ENCODE measurements at regions not wholly inside any gene's neighbourhood (a gene's known extent, or its start where the extent isn't known, plus 50 kb on each side); places are given as distances from the start of the nearest gene placed in this dataset.

DNA sequence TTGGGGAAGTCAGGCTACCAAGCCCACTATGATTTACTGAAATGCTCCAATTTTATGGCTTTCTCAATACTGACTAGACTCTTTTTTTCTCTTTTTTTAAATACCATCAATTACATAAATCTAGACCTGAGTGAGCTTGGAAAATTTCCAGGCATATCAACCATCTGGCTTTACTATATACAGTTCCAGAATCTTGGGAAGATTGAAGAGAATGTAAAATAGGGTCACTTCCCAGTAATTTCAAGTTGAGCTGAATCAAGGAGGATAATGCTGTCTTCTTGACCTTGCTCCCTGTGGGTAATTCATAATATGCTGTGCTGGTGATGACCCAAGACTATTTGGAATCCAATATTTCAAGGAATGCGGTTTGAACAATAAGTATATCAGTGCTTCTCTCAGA is 108.1 kb downstream of the MAP3K21 start:
- no peak overlapping the region for H3K4me3 Mint-ChIP-seq
- peaks cover 41% of the 10 kb centered on the region for H3K27me3 Mint-ChIP-seq
- H3K9me3 Mint-ChIP-seq: peaks cover 1% of the 10 kb centered on the region
- no peak overlapping the region for H3K27ac Mint-ChIP-seq
- H3K4me1 Mint-ChIP-seq: no peaks in the 10 kb centered on the region
- H3K36me3 Mint-ChIP-seq: no peaks in the 10 kb centered on the region
- no peak for DNase-seq

DNA sequence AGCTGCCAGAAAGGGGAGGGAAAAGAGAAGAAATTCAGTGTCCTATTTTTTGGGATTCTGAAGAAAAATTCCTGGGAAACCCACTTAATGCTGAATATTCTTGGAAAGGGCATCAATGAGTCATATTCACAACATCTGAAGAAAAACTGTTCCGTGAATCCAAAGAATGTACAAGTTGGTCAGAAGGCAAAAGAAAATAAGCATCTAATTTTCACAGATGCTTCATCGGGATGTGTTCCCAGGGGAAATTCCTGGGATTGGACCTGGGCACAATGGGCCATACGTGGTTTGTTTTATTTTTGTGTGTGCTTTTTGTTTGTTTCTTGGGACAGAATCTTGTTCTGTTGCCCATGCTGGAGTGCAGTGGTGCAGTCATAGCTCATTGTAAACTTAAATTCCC is 112.2 kb downstream of the MAP3K21 start:
- DNase-seq: no peak
- H3K9me3 Mint-ChIP-seq: no peaks in the 10 kb centered on the region
- H3K4me3 Mint-ChIP-seq: no peak overlapping the region
- H3K4me1 Mint-ChIP-seq: no peaks in the 10 kb centered on the region
- H3K27me3 Mint-ChIP-seq: peaks cover 28% of the 10 kb centered on the region
- H3K27ac Mint-ChIP-seq: no peak overlapping the region
- H3K36me3 Mint-ChIP-seq: no peaks in the 10 kb centered on the region

DNA sequence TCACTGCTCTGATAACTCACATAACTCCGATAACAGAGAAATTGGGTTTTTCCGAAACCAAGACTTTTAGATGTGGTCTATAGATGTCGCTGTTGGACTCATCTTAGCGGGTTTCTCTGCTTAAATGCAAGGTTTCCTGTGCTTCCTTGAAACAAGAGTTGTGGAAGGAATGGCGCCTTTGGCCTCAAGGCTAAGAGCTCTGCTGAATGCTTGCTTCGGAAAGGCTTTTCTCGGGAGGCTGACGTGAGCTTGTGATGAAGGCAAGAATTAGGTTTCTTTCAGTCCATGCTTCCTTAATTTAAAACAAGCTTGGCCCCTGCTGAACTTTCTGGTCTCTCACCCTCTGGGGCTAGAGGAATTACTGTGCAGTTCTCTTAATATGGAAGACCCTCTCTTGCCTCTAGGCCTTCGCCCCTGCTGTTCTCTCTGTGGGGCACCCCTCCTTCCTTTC is 113.5 kb downstream of the MAP3K21 start:
- H3K4me1 Mint-ChIP-seq: no peaks in the 10 kb centered on the region
- no peak overlapping the region for H3K27ac Mint-ChIP-seq
- DNase-seq: no peak
- H3K36me3 Mint-ChIP-seq: no peaks in the 10 kb centered on the region
- no peak overlapping the region for H3K4me3 Mint-ChIP-seq
- no peaks in the 10 kb centered on the region for H3K9me3 Mint-ChIP-seq
- peaks cover 20% of the 10 kb centered on the region for H3K27me3 Mint-ChIP-seq

DNA sequence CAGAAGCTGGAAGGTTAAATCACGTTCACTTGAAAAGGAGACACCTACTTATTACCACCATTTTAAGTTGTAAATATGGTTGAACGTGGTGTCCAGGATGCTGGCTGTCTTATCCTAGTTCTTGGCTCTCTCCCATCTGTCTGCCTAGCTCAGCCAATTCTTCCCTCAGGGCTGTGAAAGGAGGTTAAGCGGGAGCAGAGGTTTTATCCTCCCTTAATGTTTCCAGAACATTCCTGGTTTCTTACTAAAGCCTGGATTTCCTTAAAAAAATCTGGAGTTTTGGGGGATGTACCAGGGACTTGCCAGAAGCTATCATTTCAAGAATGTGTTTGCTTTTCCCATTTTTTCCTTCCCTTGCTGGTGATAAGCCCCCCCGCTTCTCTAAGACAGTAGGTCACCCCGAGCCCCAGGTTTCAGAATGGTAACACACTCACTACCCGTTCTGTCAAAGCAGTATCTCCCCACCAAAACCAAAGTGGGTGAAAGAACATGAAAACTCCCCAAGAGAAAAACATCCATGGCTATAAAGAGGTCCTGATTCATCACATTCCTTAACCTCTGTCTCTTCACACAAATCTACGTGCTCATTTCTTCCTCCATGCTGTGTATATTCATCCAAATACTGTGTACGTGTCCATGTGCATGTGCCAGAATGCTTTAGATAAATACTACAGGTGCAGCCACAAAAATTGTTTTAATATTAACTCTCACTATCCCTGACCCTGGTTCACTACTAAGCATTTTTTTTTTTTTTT is 114.7 kb downstream of the MAP3K21 start:
- H3K36me3 Mint-ChIP-seq: no peaks in the 10 kb centered on the region
- H3K27ac Mint-ChIP-seq: no peak overlapping the region
- H3K27me3 Mint-ChIP-seq: peaks cover 11% of the 10 kb centered on the region
- no peak overlapping the region for H3K4me3 Mint-ChIP-seq
- no peaks in the 10 kb centered on the region for H3K4me1 Mint-ChIP-seq
- peaks cover 1% of the 10 kb centered on the region for H3K9me3 Mint-ChIP-seq
- no peak for DNase-seq

DNA sequence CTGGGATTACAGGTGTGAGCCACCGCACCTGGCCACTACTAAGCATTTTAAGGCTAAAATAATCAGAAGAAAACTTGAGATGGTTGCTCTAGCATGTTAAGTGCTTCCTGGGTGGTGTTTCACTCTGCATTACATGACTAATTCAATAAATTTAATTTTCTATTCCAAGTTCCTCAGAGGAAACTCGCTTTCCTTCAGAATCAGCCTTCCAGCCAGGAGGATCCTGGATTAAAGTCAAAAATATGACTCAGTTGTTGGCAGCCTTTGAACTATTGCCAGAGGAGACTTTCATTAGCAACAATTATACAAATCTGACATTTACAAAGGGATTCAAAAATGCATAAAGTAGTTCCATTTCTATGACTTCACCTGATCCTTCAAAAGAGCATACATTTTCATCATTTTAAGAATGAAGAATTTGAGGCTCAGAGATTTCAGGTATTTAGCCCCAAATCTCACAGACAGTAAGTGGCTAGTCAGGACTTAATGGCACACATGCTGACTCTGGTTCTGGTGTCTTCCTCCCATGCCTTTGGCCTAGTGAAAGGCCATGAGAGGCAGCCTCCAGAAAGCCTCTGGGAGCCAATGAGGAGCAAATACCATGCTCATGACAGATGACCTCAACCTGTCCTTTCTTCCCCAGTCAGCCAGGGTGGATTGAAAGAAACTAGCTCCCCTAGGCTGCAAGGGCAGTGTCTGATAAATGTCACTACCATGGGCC is 115.7 kb downstream of the MAP3K21 start:
- H3K9me3 Mint-ChIP-seq: peaks cover 1% of the 10 kb centered on the region
- H3K27me3 Mint-ChIP-seq: peaks cover 11% of the 10 kb centered on the region
- no peak for DNase-seq
- H3K4me3 Mint-ChIP-seq: no peak overlapping the region
- H3K27ac Mint-ChIP-seq: no peak overlapping the region
- H3K36me3 Mint-ChIP-seq: no peaks in the 10 kb centered on the region
- H3K4me1 Mint-ChIP-seq: no peaks in the 10 kb centered on the region

DNA sequence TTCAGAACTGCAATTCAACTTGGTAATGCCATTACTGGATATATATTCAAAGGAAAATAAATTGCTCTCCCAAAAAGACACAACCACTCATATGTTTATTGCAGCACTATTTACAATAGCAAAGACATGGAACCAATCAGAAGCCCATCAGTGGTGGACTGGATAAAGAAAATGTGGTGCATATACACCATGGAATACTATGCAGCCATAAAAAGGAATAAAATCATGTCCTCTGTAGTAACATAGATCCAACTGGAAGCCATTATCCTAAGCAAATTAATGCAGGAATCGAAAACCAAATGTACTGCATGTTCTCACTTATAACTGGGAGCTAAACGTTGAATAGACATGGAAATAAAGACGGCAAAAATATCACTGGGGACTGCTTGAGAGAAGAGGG is 117.0 kb downstream of the MAP3K21 start:
- no peak overlapping the region for H3K27ac Mint-ChIP-seq
- H3K4me3 Mint-ChIP-seq: no peak overlapping the region
- no peaks in the 10 kb centered on the region for H3K36me3 Mint-ChIP-seq
- DNase-seq: no peak
- peaks cover 11% of the 10 kb centered on the region for H3K27me3 Mint-ChIP-seq
- peaks cover 1% of the 10 kb centered on the region for H3K9me3 Mint-ChIP-seq
- H3K4me1 Mint-ChIP-seq: no peaks in the 10 kb centered on the region

DNA sequence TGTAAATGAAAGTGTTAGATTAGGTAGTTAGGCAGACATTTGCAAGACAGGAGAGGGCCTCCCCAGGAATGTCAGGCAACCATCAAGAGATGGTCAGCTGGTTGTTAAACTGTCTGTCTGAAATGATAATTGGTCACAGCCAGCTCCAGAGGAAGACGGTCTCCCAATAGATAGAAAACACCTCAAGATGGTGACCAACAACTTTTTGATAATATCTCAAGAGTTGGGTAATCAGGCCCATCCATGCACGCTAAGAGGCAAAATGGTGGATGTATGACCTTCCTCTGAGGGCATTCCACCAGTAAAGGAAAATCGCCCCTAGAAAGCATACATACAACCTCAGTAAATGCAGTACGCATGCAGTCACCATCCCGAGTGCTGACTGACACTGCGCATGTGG is 118.2 kb downstream of the MAP3K21 start:
- H3K27ac Mint-ChIP-seq: no peak overlapping the region
- no peaks in the 10 kb centered on the region for H3K4me1 Mint-ChIP-seq
- no peaks in the 10 kb centered on the region for H3K36me3 Mint-ChIP-seq
- H3K4me3 Mint-ChIP-seq: no peak overlapping the region
- peaks cover 1% of the 10 kb centered on the region for H3K9me3 Mint-ChIP-seq
- DNase-seq: no peak
- H3K27me3 Mint-ChIP-seq: peaks cover 11% of the 10 kb centered on the region

DNA sequence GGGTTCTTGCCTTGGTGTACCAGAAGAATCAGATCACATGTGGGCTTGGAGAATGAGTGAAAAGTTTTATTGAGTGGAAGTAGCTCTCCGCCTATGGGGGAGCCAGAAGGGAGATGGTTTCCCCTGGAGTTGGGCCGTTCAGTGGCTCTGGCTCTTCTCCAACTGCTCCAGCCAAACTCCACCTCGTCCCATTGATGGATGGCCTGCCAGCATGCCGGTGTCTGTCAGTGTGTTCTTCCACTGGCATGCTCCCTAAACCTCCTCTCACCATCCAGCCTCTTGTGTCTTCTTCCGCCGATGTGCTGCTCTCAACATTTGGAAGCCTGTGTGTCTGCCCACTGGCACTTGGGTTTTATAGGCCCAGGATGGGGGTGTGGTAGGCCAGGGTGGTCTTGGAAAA is 119.4 kb downstream of the MAP3K21 start:
- Mint-ChIP-seq H3K27me3 (peaks cover 11% of the 10 kb centered on the region), H3K36me3 (no peaks in the 10 kb centered on the region), H3K9me3 (peaks cover 1% of the 10 kb centered on the region), H3K4me1 (no peaks in the 10 kb centered on the region), H3K27ac (no peak overlapping the region), H3K4me3 (no peak overlapping the region)
- no peak for DNase-seq

DNA sequence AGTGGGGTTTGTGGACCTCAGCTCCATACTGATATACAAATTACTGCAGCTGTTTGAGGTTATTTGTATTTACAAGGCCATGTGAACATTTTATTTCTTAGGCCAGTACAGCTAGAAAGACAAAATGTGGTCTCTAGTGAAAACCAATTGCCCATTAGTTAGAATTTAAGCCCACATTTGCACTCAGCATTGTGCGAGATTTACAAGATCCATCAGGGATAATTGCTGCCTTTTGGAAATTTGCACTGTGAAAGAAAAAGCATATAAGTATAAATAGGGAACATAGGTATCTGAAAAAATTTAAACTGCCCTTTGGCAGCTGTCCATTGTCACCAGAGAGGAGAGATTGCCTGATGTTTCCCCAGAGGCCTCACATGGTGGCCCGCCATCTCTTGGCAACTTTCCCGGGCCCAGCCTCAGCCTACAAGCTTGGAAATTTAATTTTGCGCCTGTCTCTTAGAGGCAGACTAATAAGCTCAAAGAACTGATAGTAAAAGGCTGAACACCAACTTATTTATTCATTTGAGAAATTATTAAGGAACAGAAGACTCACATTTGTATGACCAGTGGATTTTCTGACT is 120.7 kb downstream of the MAP3K21 start:
- no peak overlapping the region for H3K4me3 Mint-ChIP-seq
- no peaks in the 10 kb centered on the region for H3K4me1 Mint-ChIP-seq
- H3K9me3 Mint-ChIP-seq: peaks cover 1% of the 10 kb centered on the region
- no peak overlapping the region for H3K27ac Mint-ChIP-seq
- H3K27me3 Mint-ChIP-seq: peaks cover 7% of the 10 kb centered on the region
- DNase-seq: no peak
- H3K36me3 Mint-ChIP-seq: no peaks in the 10 kb centered on the region

DNA sequence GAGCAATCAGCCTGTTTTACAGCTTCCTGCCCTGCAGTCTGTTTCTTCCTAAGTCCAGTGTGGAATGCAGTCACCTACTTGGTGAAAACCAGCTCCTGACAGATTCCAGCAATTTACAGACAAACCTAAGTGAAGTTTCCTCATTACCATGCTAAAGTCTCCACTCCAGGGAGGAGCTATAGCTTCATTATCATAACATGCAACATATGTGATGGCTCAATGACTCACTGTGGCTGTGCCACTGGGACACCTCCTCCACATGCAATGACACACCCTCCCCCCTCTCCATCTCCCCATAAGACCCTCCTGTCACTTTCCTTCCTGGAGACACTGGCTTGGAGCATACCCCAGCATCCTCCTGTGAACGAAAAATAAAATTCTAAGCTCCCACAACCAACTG is 125.2 kb downstream of the MAP3K21 start:
- Mint-ChIP-seq H3K9me3 (no peaks in the 10 kb centered on the region), H3K4me3 (no peak overlapping the region), H3K27ac (no peak overlapping the region), H3K27me3 (peaks cover 7% of the 10 kb centered on the region), H3K36me3 (no peaks in the 10 kb centered on the region), H3K4me1 (no peaks in the 10 kb centered on the region)
- DNase-seq: no peak

DNA sequence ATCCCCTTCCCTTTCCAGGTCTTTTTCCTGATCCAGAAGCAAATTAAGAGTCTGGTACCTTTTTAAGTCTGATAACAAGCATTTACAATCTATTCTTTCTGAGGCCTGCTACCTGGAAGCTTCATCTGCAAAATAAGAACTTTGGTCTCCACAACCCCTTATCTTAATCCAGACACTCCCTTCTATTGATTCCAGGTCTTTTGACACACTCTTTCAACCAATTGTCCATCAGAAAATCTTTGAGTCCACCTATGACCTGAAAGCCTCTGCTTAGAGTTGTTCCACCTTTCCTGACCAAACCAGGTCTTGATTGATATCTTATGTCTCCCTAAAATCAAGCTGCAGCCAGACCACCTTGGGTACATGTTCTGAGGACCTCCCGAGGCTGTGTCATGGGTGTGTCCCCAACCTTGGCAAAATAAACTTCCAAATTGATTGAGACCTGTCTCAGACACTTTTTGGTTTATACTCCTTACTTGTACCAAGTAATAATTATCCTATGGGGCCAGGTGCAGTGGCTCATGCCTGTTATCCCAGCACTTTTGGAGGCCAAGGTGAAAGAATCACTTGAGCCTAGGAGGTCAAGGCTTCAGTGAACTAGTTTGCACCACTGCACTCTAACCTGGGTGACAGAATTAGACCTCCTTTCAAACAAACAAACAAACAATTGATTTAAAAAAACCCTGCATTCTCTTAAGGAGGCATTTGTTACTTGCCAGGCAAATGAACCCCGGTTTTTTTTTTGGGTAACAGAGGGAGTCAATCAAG is 126.1 kb downstream of the MAP3K21 start:
- H3K4me3 Mint-ChIP-seq: no peak overlapping the region
- H3K36me3 Mint-ChIP-seq: no peaks in the 10 kb centered on the region
- peaks cover 7% of the 10 kb centered on the region for H3K27me3 Mint-ChIP-seq
- no peak for DNase-seq
- no peak overlapping the region for H3K27ac Mint-ChIP-seq
- no peaks in the 10 kb centered on the region for H3K4me1 Mint-ChIP-seq
- H3K9me3 Mint-ChIP-seq: no peaks in the 10 kb centered on the region

DNA sequence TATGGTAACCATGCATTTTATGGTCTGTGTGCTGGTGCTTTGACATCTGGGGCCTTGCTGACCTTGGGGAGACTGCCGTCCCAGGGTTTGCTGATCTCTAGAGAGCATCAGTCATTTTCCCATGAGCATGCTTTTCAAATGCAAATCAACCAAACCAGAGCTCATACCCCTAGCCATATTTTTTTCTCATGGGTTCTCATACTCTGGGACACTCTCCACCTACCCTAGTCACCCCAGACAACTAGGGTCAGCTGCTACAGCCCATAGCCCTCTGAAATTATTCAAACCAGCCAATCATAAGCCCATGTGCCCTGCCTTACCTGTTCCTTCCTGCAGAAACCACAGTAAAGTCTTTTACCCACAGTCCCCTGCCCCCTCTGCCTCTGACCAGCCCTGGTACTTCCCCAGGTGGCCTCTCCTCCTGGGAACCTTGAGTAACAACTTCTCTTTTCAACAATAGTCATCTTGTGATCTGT is 132.0 kb downstream of the MAP3K21 start:
- DNase-seq: no peak
- H3K4me1 Mint-ChIP-seq: no peaks in the 10 kb centered on the region
- no peak overlapping the region for H3K27ac Mint-ChIP-seq
- H3K9me3 Mint-ChIP-seq: no peaks in the 10 kb centered on the region
- no peak overlapping the region for H3K4me3 Mint-ChIP-seq
- H3K27me3 Mint-ChIP-seq: peaks cover 7% of the 10 kb centered on the region
- no peaks in the 10 kb centered on the region for H3K36me3 Mint-ChIP-seq

DNA sequence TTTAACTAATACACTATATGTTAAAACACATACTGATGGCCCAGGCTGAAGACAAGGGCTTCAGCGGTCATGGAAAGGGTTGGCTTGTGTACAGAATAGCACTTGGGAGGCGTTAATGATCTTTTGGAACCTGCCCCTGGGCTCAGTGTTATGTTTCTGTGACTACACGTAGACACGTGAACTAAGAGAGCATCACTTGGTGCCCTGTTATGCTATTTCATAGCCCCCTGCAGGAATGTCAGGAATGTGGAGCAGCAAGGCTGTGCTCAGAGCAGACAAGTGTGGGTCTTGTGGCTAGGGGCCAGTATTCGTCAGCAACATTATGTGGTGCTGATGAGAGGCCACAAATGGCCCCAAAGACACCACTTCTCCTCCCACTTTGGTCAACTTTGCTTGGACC is 132.4 kb downstream of the MAP3K21 start:
- H3K4me3 Mint-ChIP-seq: no peak overlapping the region
- H3K27me3 Mint-ChIP-seq: peaks cover 4% of the 10 kb centered on the region

DNA sequence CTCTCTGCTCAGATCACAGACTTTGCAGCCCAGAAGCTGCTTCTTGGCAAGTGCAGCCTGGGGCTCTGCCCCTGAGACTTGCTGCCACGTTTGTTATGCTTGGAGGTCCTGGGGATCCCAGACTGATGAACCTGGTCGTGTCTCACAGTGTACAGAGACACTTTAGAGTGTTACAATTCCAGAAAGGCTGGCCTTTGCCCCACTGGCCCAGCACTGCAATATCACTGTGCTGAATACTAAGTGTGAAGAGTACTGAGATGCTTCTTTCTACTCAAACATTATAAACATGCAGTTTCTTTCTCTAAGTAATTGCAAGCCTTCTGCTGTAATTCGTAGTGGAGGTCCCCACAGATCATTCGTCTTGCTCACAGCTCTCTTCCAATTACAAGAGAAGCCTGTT is 133.2 kb downstream of the MAP3K21 start:
- Mint-ChIP-seq H3K36me3 (no peaks in the 10 kb centered on the region), H3K27me3 (no peaks in the 10 kb centered on the region), H3K4me3 (no peak overlapping the region), H3K9me3 (no peaks in the 10 kb centered on the region), H3K4me1 (no peaks in the 10 kb centered on the region), H3K27ac (no peak overlapping the region)
- DNase-seq: no peak

More for the DNA sequence above, 132.4 kb downstream of the MAP3K21 start:
- Mint-ChIP-seq H3K9me3 (no peaks in the 10 kb centered on the region), H3K27ac (no peak overlapping the region), H3K4me1 (no peaks in the 10 kb centered on the region), H3K36me3 (no peaks in the 10 kb centered on the region)
- no peak for DNase-seq

DNA sequence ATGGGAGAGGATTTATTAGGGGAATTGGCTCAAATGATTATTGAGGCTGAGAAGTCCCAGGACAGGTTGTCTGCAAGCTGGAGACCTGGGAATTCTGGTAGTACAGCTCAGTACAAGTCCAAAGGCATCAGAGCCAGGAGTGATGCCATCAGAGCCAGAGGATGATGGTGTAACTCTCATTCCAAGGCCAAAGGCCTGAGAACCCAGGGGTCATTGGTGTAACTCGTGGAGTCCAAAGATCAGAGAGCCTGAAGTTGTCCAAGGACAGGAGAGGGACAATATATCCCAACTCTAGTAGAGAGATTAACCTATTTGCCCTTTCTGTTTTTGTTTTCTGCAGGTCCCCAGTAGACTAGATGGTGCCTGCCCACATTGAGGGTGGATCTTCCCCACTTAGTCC is 134.3 kb downstream of the MAP3K21 start:
- no peak for DNase-seq
- Mint-ChIP-seq H3K4me3 (no peak overlapping the region), H3K27me3 (no peaks in the 10 kb centered on the region), H3K36me3 (no peaks in the 10 kb centered on the region), H3K27ac (no peak overlapping the region), H3K4me1 (no peaks in the 10 kb centered on the region), H3K9me3 (no peaks in the 10 kb centered on the region)
